GM21367 (cell line): ENCODE measurements at regions not wholly inside any gene's neighbourhood (a gene's known extent, or its start where the extent isn't known, plus 50 kb on each side); places are given as distances from the start of the nearest gene placed in this dataset.

ENCODE experiments used
- ATAC-seq: cut with Tn5 transposase; IDR thresholded peaks from one replicate; pipeline ENCODE4 v1.9.1; 2021; ENCODE audit not compliant: unreplicated experiment

DNA sequence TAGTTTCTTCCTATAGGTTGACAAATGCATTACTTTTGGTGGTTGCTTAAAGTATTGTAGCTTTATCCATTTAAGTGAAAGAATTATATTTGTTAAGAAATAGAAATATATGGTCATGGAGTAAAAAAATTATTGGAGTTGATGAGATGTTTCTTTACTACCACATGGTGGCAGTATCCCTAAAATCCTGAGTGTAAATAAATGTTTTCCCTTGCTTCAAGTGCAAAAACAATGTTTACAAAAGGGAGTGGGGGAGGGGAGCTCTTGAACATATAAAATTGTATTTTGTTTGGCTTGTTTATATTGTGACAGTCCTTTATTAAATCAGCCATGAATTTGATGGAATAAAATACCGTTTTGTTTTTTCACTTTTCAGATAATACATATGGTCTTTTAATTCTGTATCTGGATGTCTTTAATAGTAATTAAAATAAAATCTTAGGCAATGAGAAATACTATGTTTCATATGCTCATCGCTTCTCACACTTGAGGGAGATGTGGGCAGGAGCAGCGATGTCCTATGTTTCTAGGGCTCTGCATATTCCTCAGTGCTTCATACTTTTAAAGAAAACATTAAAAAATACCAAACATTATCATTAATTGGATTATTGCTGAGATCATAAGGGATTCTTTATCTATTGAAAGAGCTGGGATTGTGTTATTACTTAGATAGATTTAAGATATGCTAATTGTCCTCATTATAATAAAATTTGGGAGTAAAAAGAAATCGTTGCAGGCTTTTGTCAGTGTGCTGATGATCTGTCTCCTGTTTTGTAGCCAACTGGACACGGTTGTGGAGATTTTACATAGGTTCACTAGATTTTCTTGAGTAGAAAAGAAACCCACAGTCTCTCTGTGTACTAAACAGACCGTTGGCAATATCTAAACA is 349.7 kb downstream of the TUSC7 start:
- no peak for ATAC-seq

DNA sequence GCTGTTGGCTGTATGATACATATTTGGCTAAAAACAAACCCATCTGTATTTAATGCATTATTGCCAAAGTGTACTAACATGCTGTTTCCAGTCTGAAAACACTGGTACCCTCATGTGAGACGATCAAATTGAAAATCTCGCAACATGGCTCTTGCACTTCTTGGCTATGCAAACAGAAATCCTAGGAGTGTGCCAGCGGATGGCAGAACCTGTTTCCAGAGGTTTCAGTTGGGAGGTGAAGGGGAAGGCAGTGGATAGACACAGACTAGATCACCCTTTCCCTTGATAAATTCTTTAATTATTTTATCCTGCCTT is 350.3 kb downstream of the TUSC7 start:
- no peak for ATAC-seq

DNA sequence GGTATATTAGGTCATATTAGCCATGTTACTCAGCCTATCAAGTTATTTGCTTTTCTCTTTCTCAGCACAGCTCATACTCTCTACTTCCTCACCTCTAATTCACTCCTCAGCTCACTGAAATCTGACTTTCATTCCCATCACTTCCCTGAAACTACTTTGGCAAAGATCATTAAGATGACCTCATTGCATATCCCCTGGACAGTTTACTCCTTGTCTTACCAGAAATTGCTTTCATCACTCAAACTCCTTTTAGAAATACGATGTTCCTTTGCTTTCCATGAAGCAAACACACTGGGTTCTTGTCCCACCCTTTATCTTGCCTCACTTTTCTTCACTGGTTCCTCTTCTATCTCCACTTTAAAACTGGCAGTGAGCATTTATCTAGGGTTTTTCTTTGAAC is 354.4 kb downstream of the TUSC7 start:
- no peak for ATAC-seq

DNA sequence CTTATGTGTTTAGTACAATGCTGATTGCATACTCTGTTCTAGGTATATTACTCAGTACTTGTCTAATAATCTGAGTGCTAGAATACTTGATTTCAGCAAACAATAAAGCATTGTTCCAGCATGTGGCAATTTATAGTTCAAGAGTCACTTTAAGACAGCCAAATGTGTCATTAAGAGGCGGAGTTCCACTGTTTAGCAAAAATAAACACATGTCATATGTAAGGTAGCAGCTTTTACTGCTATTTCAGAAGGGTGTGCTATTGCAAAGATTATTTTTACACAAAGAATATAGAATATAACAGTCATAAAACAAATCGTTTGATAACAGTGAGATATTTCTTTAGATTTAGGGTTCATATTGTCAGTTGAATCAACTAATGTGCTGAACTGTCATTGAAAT is 358.7 kb downstream of the TUSC7 start:
- ATAC-seq, result no peak

DNA sequence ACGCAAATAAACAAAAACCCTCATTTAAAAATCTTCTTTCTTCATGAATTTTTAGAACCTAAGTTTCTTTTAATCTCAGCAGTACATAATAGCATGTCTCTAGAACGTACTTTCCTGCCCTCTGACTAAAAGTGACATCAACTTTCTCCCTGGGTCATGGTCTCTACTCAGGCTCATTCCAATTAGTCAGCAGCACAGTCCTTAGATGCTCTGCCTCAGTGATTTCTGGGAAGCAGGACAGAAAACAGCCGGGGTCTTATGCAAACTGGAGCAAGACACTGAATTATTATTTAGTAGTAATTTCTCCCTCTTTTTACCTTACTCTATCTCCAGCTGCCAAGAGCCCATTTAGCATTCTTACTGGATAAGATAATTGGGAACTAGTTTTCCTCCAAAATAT is 365.2 kb downstream of the TUSC7 start:
- no peak for ATAC-seq

DNA sequence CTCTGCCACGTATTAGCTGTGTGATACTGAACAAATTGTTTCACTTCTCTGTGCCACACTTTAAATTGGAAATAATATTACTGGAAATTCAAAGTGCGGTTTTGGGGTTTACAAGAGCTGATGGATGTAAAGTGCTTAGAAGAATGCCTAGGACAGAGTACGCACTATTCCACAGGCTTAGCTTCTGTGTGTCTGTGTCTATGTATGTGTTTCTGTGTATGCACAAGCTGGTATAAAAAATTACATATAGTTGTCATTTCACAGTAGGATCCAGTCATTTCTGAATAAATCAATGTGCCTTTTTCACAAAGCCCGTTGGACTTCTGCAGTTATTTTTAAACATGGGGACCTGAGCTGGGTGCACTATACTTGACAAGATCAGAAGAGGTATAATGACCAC is 370.4 kb downstream of the TUSC7 start:
- no peak for ATAC-seq

DNA sequence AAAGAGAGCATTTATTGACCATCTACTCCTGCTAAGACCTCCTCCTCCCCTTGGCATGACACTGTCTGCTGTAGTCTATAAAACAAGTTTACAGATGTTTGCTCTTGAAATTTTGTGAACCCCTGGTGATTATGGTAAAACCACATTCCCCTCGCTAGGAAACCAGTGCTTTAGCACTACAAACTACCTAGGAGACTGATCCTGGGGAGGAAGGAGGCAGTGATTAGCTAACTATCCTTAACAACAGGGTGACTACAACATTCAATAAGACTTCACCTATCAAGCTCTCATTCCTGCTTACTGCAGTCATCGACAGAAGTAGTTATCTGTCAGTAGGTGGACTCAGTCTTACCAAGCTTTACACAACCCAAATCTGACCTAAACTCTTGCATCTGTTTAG is 371.3 kb downstream of the TUSC7 start:
- no peak for ATAC-seq

DNA sequence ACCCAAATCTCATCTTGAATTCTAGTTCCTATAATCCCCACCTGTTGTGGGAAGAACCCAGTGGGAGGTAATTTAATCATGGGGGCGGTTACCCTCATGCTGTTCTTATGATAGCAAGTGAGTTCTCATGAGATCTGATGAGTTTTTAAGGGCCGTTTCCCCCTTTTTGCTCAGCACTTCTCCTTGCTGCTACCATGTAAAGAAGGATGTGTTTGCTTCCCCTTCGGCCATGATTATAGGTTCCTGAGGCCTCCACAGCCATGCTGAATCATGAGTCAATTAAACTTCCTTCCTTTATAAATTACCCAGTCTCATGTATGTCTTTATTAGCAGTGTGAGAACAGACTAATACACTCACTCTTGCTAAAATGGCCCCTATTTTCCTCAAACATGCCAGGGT is 374.7 kb downstream of the TUSC7 start:
- no peak for ATAC-seq

DNA sequence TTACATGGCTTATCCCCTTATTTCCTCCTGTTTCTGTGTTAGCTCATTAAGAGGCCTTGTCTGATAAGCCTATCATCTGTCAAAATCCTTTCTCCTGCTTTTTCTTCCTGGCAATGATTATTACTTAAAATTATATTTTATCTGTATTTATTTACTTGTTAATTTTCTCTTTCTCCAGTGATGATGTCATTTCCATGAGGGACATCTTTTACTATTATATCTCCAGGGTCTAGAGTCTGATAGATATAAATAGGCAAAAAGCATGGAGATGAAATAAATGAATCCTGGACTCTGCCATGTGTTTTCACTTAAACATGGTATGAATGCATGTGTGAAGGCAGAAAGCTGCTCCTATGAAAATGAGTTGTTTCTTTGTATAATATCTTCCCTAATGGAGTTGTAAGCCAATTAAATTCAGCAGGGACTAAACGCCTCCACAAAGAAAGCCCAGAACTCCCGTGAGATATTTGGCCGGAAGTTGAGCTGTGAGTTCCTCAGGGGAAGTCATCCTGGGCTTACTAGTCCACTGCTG is 375.2 kb downstream of the TUSC7 start:
- ATAC-seq, result no peak

DNA sequence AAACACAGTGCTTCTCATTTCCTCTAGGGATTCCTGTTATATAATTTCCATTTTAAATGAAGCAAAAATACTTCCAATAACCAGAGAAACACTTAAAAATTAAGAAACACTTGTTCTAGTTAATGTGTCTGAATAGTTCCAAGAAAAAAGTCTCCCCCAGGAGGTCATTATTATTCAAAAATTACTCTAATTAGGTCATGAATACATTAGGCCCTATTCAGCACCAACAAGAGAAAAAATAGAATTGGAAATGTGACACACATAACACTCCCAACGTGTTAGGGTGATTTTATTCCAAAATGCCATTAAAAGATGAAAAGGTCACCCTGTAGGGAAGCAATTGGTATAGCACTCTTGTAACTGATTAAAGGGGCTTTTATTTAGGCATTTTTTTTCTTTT is 382.1 kb downstream of the TUSC7 start:
- no peak for ATAC-seq

DNA sequence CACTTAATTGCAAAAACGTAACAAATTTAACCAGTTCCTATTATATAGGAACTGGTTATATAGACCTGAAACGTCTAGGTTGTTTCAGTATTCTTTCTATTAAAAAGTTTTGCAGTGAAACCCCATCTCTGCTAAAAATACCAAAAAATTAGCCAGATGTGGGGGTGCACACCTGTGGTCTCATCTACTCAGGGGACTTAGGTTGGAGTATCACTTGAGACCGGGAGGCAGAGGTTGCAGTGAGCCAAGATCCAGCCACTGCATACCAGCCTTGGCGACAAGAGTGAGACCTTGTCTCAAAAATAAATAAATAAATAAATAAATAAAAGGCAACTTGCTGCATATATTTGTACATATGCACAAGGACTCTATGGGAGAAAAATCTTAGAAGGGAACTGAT is 387.0 kb downstream of the TUSC7 start:
- no peak for ATAC-seq

DNA sequence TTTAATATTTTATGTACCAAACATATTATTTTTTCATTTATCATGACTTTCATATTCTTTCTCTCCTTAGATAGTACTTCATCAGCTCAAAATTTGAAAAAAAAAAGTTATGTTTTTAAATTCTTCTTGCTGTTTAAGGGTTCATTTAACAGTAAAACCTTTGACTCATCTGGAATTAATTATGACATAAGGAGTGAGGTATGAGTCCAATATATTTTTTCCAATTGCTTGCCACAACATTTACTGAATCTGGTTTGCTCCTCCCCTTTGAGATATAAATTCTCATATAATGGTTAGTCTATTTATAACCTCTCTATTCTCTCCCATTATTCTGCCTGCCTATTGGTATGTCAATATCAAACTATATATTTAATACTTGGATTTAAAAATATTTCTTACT is 387.8 kb downstream of the TUSC7 start:
- ATAC-seq, result no peak

DNA sequence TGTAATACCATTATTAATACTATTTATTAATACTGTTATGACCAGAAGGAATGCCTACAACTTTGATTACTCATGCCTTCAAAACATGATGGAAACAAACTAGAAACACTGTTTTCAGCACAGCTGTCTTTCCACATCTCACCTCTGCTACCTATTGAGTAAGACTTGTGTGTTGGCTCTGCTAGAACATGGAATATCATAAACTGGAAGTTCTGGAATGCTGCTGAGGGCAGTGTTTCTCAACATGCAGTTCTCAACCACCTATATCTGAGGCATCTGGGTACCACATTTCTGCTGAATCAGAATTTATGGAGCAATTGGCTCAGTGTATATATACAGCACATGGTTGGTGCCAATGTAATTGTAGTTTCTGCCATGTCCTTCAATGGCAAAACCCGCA is 392.1 kb downstream of the TUSC7 start:
- no peak for ATAC-seq

DNA sequence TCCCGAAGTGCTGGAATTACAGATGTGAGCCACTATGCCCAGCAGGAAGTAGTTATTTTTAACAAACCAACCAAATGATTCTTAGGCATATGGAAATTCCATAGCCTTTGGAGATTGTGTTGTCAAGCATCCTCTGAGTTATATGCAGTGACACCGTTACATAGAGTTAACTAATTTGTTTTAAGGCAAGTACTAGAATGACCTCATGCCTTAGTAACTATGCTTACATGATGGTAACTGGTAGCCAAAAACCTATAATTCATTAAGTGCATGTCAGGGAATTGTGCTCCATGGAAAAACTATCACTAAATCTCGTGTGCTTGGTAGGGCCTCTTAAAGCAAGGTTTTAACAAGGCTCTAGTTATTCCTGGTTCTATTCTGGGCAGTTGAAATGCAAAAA is 392.8 kb downstream of the TUSC7 start:
- ATAC-seq, result no peak

DNA sequence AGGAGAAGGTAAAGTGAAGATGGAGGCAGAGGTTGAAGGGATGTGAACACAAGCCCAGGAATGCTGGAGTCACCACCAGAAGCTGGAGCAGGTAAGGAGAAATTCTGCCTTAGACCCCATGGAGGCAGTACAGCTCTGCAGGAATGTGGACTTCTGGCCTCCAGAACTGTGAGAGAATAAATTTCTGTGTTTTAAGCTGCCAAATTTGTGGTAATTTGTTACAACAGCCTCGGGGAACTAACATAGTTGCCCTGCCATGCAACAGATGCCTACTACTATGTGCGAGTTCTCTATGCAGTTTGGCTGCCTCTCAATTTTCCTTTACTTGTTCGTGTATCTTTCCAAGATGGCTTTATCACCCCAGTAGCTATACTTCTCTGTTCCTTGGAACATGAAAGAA is 394.1 kb downstream of the TUSC7 start:
- no peak for ATAC-seq

DNA sequence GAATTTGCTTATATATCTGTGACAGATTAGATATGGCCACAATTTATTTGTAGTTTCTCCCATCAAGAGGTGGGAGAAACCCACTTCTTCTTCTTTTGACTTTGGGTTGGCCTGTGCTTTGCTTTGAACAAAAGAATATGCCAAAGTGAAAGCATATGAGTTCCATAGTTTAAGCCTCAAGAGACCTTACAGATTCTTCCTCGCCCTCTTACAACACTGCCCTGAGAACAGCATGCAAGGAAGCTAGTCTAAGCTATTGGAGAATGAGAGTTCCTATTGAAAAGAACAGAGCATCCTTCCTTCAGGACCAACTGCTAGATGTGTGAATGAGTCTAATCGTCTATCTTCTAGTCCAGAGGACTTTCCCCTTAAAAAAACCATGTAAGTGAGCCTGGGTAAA is 394.8 kb downstream of the TUSC7 start:
- no peak for ATAC-seq

DNA sequence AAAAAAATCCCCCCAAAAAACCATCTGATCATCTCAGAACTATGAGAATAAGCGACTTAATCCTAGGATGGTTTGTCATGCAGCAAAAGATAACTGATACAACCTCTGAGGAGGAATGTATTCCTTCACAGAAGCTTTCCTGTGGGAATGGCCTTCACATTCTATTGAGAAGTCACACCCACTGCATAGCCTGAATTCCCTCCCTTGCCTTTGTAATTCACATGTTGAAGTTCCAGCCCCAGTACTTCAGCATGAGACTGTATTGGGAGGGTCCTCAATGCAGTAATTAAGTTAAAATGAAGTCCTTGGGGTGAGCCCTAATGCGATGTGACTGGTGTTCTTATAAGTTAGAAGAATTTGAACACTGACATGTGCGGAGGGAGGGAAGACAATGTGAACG is 395.2 kb downstream of the TUSC7 start:
- ATAC-seq, result no peak

DNA sequence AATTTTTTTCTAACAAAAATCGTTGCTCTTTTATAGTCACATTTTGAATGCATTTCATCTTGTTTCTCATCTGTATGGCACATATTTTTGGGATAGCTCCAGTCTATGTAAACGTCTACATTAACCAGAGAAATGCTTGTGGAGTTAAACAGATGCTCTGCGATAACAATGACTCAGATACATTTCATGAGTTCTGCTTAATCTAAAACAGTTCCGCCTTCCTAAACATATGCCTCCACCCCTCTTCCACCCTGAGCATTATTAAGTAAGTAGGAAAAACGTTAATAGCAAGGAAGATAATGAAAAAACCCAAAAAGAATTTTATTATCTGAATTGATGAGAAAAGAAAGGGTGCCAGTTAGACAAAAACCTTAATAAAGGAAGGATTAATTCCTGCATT is 396.1 kb downstream of the TUSC7 start:
- ATAC-seq, result no peak

DNA sequence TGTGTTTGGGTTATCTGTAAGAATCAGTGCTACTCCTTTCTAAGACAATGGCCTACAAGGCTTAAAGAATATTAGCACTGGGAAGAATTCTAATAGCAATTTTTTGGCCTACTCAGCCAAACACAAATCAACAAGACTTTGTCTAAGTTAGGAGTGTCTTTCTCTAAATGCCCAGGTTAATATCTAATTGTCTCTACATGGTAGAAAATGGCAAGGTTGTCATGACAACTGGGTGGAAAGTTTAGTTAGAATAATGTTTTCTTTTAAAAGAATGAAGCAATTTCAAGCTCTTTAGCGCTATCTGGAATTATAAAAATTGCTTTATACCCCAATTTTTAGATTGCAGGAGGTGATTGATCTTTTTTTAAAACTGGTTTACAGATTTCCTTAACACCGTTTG is 396.8 kb downstream of the TUSC7 start:
- no peak for ATAC-seq

DNA sequence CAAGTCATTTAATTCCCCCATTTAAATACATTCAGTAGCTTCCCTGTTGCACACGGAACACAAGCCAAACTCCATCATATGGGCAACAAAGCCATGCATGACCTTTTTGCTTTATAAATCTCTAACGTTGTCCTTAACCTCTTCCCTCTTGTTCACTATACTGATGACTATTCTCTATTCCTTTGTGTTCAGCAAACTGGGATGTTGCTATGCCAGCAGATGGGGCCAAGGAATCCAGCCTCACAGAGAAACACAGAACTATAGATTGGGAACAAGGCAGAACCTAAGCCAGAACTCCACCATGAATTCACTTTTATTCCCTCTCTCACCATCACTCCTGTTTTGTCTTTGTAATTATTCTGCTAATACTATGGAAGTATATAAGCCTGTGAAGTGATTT is 398.4 kb downstream of the TUSC7 start:
- no peak for ATAC-seq

DNA sequence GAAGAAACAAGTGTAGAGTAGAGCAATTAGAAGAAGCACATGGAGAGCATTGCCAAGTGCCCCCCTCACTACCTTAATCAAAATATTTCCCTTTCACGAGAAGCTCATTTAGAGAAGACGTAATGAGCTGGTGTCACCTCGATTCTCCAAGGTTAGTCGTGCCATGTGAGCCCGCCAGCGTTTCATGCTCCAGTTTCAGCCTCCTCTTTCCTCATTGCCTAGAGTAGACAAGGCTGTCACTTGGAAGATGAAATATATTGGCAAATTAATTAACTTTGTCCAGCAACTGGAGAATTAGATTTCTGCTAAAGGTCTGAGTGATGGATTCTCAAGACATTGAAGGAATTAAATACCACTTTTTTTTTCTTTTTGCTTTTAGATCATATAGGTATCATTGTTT is 399.6 kb downstream of the TUSC7 start:
- no peak for ATAC-seq

DNA sequence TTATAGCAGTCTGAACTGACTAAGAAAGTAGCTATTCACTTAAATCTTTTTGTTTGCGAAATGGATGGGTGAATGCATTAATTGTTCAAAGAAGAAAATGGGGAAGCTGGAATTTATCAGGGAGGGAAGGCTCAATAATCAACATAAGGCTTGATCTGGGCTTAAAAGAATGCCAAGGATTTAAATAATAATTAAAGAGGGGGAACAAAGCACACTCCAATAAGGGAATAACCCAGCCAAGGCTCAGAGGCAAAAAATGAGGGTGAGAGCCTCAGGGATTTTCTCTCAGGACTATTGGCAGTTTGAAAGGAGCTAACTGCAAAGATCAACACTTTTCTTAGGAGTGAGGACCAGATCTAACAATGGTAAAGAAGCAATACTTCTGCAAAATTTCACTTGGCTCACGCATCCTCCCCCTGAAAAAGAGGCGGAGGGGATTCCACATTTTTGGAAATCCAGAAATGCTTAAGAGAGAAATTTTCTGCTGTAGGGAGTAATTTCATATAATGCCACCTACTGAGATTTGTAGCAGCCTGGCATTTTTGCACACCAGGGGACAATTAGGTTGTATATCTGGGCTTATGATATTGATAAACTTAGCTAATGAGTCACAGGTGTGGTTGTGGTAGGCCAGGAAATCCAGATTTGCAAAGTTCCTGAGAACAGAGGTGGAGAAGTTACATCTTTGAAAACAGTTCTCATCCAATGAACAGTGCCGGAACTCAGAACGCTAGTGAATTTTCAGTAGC is 405.1 kb downstream of the TUSC7 start:
- no peak for ATAC-seq
